ENCODE measurements at regions not wholly inside any gene's neighbourhood (a gene's known extent, or its start where the extent isn't known, plus 50 kb on each side); places are given as distances from the start of the nearest gene placed in this dataset.

- DNase-seq, result no peak
- no TSS peak for BruUV-seq (replicated peaks)
- H3K4ac ChIP-seq (ENCODE audit: low read depth, low read length), result no peak overlapping the region
- H2AFZ ChIP-seq (replicated peaks; ENCODE audit: low read length, poor library complexity), result no peak overlapping the region
- no peak for ATAC-seq (ENCODE audit: low read depth)
- H2BK15ac ChIP-seq (ENCODE audit: low read depth, low read length), result no peak overlapping the region
- no peak for TF ChIP-seq ELK1 (IDR thresholded peaks at IDR 0.05; ENCODE audit: borderline replicate concordance, low read depth, low read length)
- no peak for TF ChIP-seq RFX5 (IDR thresholded peaks at IDR 0.05; ENCODE audit: low read depth, low read length)
- no peak for TF ChIP-seq POLR2A (IDR thresholded peaks at IDR 0.05; ENCODE audit: low read depth, low read length)
- TF ChIP-seq CHD1 (IDR thresholded peaks at IDR 0.05; ENCODE audit: low read depth, low read length), result no peak
- intact Hi-C loops (cut with micrococcal nuclease), result no loop called here
- H3K27me3 ChIP-seq (ENCODE audit: control insufficient read depth, insufficient read depth, low read length), result no peaks in the 10 kb centered on the region
- CTCF ChIA-PET, result no interaction called here
- no peak overlapping the region for H2BK5ac ChIP-seq (ENCODE audit: low read depth, low read length, poor library complexity, severe bottlenecking)
- H3K4me1 ChIP-seq (ENCODE audit: control insufficient read depth, insufficient read depth, low read length), result no peaks in the 10 kb centered on the region
- no peak overlapping the region for H4K8ac ChIP-seq (ENCODE audit: low read depth in 2 of 2, low read length in 2 of 2)
- no peak overlapping the region for H2BK20ac ChIP-seq (ENCODE audit: low read depth, low read length)
- no peaks in the 10 kb centered on the region; the same call in 1 of the 2 replicates for H3K9me3 ChIP-seq (ENCODE audit: control insufficient read depth, insufficient read depth, low read length)
- H3K4me2 ChIP-seq (ENCODE audit: low read depth, low read length), result no peak overlapping the region
- POLR2A ChIA-PET (ENCODE audit: unreplicated experiment), result no interaction called here
- in situ Hi-C loops (cut with MboI; ENCODE audit: low sequenced_read_pairs), result no loop called here
- no peaks in the 10 kb centered on the region for H4K20me1 ChIP-seq (ENCODE audit: insufficient read depth, low read length)
- no peak overlapping the region for H3K4me3 ChIP-seq (ENCODE audit: insufficient read depth, low read depth, low read length)
- no peak overlapping the region for H3K27ac ChIP-seq (ENCODE audit: insufficient read depth, low read length)
- H2AK5ac ChIP-seq (ENCODE audit: low read depth, low read length), result no peak overlapping the region
- no peak overlapping the region for H3K9ac ChIP-seq (ENCODE audit: low read depth, low read length)
- WGBS, 2 experiments (ENCODE audit: extremely low coverage in 2 of 2, insufficient read length in 1 of 2), result 51% methylated on average over 2 of the region's 7 CpGs; no CpG with 5 or more reads in 1 of the 2 experiments
- H2BK120ac ChIP-seq (ENCODE audit: low read depth, low read length), result no peak overlapping the region
- dilution Hi-C loops (cut with HindIII; ENCODE audit: low sequenced_read_pairs, unreplicated experiment), result no loop called here
- no peaks in the 10 kb centered on the region for H3K79me1 ChIP-seq (ENCODE audit: low read depth in 1 of 2, low read length in 2 of 2)
- no peak overlapping the region for H3K14ac ChIP-seq (replicated peaks; ENCODE audit: low read depth, low read length)
- H4K91ac ChIP-seq (ENCODE audit: insufficient read depth, low read depth, low read length), result no peak overlapping the region
- no peak overlapping the region for H3K23ac ChIP-seq (ENCODE audit: low read depth, low read length)
- no peak overlapping the region for H3K56ac ChIP-seq (ENCODE audit: extremely low read depth, insufficient read depth, low read length)
- H2AK9ac ChIP-seq (replicated peaks; ENCODE audit: low read depth, low read length, poor library complexity), result no peak overlapping the region
- no peaks in the 10 kb centered on the region for H3K9me1 ChIP-seq (ENCODE audit: insufficient read depth, low read length)
- no peak overlapping the region for H3K18ac ChIP-seq (ENCODE audit: low read depth, low read length)
- no peak overlapping the region for H4K5ac ChIP-seq (ENCODE audit: low read depth, low read length)
- no peaks in the 10 kb centered on the region for H3K36me3 ChIP-seq (ENCODE audit: control insufficient read depth, insufficient read depth, low read length)
Observed at GRCh38 chr9:23603311-23603710, 222.7 kb downstream of the ELAVL2 start.

All from IMR-90 (cell line).